HG03571 (cell line): ENCODE measurements at regions not wholly inside any gene's neighbourhood (a gene's known extent, or its start where the extent isn't known, plus 50 kb on each side); places are given as distances from the start of the nearest gene placed in this dataset.
"Not testable (repeated sequence)": the region's sequence is repeated elsewhere in the genome, so short reads cannot be mapped to it uniquely, and the experiment has no call there.

Experiments
- ATAC-seq: cut with Tn5 transposase; IDR thresholded peaks from one replicate; pipeline ENCODE4 v1.9.1; 2021; ENCODE audit not compliant: unreplicated experiment

DNA sequence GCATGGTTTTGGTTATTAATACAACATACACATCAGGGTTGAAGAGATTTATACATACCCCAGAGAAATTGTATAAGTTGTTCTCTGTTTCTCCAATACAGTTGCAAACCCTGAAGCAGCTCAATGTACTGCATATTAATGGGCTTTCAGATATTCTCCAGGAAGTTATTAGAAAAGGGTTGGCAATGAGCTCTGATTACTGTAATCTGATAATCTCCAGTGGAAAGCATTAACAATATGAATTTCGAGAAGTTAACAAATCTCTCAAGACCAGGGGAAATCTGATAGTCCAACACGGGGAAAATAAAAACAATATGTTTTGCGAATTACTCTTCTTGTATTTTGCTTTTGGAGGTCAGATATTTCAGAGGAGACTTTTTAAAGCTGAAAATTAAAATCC is 950.1 kb downstream of the TBL1XR1 start:
- ATAC-seq = no peak

DNA sequence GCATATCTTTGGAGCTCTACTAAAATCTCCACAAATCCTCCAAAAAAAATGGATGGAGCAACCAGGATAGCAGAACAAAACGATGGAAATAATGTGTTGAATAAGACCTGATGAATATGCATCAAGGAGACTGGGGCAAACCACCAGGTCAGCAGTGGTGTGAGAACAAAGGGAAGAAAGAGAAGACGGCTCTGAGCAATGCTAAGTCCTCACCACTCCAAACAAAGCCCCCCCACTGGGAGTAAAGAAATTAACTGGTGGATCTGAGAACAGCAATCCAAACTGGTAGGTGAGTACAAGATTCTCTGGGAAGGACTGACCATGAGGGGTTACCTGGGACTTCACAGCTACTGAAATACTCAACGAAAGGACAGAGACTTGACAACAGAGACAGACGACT is 977.3 kb downstream of the TBL1XR1 start:
- ATAC-seq = no peak

DNA sequence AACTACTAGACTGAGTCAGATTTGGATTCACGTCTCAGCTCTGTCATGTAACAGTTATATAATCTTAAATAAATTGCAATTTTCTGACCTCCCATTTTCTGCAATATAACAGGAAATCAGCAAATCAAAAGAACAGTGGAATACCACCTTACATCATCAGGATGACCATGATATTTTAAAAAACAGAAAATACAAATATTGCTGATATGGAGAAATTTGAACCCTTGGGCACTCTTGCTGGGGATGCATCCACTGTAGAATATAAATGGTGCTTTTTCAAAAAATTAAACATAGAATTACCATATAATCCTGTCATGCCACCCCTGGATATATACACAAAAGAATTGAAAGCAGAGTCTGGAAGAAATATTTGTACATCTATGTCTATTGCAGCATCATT is 982.5 kb downstream of the TBL1XR1 start:
- no peak for ATAC-seq

DNA sequence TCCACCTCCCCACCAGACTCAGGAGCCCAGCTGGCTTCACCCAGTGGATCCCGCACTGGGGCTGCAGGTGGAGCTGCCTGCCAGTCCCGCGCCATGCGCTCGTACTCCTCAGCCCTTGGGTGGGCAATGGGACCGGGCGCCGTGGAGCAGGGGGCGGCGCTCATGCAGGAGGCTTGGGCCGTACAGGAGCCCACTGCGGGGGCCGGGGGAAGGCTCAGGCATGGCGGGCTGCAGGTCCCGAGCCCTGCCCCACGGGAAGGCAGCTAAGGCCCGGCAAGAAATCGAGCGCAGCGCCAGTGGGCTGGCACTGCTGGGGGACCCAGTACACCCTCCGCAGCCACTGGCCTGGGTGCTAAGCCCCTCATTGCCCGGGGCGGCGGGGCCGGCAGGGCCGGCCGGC is 984.0 kb downstream of the TBL1XR1 start:
- not testable (repeated sequence) for ATAC-seq

DNA sequence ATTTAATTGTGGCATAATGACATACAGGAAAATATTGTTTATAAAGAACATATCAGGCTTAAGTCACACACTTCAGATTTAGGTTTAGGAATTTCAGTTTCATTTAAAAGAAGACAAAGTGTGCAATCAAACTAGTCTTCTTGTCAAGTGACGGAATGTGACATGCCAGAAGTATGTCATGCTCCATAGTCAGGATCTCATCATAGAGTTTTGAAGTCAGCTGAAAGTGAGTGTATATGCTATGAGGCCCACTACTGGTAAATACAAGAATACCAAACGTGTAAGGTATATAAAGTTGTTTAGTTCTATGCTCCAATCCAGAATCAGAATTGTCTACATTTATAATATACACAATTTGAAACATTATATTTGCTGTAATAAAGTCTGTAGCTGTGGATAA is 988.4 kb downstream of the TBL1XR1 start:
- ATAC-seq = no peak

DNA sequence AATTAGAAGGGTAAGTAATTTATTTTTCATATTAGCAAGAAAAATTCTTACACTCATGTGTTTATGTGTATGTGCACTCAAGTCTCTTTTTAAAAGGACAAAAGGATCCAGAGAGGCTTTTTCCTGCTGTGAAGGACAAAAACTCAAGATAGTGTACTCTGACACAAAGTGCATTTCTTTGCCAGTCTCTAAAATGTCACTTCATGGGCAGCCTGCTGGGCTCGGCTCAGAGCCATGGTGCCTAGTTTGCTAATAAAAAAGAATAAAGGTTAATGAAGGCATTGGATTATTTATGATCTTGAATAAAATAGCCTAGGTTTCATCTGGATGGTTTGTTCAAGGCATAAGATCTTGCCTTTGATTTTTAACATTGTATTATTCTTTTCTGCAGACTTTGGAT is 989.0 kb downstream of the TBL1XR1 start:
- ATAC-seq = no peak

DNA sequence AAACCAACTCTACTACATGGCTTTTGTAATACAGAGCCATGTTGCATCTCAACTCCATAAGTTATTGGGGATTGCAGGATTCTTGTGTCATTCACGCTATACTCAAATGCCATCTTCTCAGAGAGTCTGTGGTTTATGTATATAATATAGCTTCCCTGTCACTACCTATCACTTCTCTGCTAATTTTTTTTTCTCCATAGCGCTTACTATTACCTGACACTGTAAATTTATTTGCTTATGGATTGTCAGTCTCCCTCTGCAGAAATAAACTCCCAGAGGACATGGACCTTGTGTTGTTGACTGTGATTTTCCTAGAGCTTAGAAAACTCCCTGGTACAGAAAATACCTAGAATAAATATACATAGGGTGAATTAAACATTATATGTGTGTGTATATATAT is 990.5 kb downstream of the TBL1XR1 start:
- no peak for ATAC-seq

DNA sequence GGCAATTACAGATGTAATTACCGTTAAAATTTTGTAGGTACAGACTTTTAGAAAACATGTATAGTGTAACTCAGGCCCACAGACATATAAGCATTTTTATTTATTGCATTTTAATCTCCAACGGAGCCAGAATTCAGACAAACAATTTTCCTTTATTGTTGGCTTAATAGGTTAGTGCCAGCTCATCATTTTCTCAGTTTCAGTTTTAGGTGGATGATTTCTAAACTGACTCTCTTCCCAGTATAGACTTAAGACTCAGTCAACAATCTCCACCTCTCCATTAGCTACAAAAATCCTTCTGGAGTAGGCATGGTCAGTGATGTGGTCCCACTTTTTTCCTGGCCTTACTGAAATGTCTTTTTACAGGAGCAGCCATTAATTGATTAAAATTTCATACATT is 994.6 kb downstream of the TBL1XR1 start:
- no peak for ATAC-seq

DNA sequence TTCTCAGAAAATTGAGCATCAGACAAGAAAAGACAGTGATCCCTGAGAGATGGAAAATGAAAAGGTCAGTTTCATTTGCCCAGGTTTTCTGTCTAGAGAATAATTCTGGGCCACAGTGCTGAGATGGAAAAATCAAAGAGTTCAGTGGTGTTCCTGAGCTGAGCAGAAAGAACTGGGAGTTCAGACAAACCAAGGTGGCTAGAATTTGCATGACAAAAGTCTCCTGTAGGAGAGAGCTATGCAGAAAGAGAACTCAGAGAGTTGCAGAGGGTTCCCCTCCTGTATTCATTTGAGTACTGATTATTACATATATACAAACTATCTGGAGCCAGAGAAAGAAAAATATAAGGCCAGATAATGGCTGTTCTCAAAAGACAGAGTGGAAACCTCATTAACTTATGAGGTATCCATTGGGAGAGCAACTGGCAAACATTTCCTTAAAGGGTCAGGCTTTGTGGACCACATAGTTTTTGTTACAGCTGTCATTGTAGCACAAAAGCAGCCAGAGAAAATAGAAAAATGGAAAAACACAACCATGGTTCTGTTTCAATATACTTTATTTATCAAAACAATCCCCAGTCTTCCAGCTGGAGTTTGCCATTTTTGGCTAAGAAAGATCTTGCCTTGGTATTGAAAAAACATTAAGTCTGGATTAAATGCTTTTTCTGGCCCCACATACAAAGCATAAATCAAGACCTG is 1004.1 kb downstream of the TBL1XR1 start:
- no peak for ATAC-seq

DNA sequence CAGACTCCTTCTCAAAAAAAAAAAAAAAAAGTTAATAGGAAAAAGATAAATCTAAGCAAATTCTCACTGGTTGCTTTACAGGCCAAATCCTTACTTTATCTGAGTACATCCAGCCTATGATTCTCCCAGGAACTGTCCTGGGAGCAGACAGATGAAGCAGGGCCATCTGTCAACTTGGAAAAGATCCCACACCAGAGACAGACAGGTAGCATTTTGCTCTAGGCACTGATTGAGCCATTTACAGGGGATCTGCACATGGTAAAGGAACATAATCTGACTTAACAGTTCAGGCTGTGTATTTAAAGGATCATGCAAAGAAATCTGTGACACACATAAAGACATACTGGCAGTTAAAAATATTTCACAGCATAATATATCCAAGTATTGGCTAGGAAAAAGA is 1006.5 kb downstream of the TBL1XR1 start:
- ATAC-seq = no peak

DNA sequence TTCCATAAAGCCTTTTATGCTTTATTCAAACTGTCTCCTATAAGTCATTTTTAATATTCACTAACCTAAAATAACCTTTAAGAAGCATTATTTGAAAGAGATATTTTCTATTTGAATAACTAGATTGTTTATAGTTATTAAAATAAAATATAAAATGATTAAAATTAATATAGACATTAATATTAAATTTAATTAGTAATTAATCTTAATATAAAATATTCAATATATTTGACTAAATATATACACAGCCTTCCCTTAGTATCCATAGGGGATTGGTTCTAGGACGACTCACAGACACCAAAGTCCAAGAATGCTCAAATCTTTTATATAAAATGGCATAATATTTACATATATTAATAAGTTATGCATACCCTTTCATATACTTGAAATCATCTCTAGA is 1014.1 kb downstream of the TBL1XR1 start:
- ATAC-seq = no peak

DNA sequence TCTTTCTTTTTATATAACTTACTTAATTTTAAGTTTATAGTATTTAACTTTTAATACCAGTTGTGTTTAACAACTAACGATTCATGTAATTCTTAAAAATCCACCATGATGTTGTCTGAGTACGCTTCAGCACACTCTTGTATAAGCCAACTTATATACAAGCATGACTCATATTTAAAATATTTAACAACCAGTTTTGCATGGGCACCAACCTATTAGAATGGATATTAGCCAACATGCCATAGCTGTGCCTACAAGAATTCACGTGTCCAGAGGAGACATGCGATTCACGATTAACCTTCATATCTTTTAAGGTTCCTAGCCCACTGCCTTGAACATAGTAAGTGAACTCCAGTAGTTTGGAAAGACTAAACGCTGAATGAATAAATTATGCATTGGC is 1023.2 kb downstream of the TBL1XR1 start:
- no peak for ATAC-seq

DNA sequence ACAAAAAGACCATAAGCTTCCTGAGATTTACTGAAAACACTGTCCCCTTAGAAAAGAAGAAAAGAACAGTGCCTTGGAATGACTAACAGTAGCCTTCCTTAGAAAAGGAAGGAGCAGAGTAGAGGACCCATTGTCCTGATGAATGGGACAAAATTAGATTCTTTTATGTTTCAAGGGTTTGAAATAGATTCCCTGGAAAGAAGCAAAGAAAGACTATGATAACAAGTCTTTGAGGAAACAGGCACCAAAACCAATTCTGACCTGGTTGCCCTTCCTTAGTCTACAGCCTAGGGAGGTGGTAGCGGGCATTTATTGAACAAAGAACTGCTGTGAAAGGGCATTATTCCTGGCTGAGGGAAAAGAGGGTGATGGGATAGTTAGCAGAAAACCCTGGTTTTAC is 1024.8 kb downstream of the TBL1XR1 start:
- no peak for ATAC-seq

DNA sequence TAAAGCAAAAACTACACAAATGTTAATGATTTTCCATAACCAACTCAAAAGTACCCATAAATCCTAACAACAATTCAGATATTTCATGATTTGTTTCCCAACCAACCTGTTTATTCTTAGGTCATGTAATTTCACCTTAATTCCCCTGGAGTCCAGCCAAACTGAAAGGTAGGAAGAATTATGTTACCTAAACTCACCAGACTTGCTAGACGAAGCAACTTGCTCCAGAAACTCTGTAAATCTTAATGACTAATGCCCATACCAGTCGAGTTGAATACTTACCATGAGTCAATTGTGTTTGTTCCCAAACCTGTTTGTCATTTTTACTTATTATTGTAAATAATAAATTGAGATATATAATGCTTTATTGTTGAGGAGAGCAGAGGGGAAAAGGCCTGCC is 1030.0 kb downstream of the TBL1XR1 start:
- ATAC-seq = no peak

DNA sequence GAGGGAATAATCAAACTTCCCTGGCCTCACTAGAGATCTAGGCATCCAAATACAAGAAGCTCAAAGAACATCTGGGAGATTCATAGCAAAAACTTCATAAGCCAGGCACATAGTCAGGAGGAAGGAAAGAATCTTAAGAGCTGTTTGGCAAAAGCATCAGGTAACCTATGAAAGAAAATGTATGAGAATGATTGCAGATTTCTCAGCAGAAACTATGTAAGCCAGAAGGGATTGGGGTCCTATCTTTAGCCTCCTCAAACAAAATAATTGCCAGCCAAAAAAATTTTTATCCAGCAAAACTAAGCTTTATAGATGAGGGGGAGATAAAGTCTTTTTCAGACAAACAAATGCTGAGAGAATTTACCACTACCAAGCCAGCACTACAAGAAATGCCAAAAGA is 1036.3 kb downstream of the TBL1XR1 start:
- ATAC-seq = no peak

DNA sequence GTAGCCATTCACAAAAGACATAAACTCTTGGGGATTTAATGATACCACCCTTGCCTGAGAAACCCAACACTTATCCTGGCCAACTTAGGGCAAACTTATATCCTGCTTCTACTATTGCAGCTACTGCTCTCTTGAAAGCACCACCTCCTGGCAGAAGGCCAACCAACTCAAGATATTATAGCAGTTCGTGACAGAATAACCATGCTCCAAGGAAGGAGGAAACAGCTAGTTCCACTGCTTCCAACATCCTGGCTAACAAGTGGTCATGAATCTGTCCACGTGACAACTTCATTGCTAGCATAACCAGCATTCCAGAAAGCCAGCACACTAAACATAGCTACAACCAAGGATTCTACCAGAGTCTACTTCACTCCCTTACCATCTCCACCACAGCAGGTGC is 1037.5 kb downstream of the TBL1XR1 start:
- no peak for ATAC-seq

DNA sequence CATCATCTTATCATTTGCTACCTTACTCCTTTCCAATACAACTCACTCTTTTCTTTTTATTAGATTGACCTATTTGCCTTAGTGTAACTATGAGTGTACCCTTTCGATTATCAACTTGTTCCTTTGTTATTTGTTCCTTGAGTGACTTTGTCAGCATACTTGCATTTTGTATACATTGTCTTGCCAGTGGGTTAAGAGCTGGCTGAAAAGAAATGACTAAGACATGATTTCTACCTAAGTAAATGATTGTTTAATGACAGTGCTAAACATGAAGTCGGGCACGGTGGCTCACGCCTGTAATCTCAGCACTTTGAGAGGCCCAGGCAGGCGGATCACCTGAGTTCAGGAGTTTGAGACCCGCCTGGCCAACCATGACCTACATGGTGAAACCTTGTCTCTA is 1042.3 kb downstream of the TBL1XR1 start:
- ATAC-seq = no peak

DNA sequence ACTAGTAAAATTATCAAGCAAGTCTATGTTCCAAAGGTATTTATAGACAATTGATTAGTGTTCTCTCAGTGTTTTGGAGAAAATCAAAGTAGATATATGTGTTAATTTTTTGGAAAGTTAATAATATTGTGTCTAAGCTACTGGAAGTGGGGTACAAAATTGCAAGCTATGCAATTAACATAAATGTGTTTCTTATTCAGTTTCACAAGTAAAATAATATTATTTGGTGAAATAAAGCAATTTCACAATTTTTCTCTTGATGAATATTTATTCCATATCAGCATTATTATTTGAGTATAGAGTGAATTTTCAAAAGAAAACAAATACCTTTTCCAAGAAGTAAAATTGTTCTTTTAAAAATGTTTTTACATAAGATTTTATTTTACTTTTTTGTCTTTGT is 1047.7 kb downstream of the TBL1XR1 start:
- ATAC-seq = no peak

DNA sequence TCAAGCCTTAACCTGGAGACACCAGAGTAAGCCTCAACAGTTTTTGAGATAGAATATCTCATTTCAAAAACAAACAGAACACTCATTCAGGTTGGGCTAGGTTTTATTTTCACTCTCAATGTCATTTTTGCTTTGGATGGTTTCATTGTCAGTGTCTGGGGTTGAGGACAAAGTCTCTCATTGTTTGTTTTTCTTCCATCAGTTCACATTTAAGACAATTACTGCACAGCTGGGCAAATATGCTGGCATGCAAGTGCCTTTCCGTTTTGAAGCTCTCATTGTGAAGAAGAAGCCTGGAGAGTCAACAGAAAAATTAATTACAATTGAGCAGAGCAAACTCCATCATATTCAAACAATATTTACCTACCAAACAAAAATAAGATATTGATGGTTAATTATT is 1050.0 kb downstream of the TBL1XR1 start:
- no peak for ATAC-seq

DNA sequence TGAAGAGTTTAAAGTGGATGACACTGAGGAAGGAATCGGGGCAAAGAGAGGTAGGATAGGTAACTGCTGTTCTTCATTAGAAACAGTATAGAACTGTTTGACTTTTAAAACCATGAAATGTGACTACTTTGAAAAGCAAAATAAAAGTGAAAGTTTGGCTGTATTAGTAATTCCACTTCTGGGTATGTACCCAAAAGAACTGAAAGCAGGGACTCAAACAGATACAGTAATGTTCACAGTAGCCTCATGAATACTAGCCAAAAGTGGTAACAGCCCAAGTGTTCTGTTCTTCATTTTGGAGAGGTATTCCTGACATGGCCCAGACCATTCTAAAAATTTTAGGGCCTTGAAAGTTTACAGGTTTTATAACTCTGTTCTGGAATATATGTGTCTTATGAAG is 1055.4 kb downstream of the TBL1XR1 start:
- no peak for ATAC-seq

DNA sequence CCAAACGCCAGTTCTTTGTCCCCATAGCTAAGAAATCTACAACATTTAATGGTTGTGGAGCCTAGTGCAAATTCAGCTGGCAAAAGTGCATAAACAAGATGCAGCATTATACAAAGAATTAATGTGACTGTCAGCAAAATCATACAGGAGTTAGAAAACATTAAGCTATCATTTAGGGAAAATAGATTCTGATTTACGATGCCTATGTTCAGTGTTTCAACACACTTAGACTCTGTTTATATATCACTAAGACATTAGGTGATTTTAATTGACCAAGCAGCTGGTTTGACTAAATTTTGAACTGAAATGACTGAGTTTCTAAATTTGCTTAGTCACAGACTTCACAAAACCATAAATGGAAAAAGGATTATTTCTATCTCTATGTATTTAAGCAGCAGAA is 1076.8 kb downstream of the TBL1XR1 start:
- no peak for ATAC-seq

DNA sequence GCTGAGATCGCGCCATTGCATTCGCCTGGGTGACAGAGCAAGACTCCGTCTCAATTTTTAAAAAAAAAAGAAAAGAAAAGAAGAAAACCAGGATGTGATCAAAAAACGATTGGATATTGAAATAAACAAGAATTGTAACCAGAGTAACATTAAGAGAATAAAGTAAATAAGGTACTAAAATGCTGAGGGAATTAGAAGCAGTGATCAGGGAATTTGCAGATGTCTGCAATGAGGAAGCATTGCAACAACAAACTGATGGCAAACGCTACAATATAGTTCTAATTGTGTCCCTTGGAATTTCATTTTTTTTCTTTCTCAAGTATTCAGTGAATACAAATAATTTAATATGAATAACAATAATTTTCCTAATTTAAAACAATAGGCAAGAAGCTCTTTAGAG is 1077.5 kb downstream of the TBL1XR1 start:
- ATAC-seq = no peak

DNA sequence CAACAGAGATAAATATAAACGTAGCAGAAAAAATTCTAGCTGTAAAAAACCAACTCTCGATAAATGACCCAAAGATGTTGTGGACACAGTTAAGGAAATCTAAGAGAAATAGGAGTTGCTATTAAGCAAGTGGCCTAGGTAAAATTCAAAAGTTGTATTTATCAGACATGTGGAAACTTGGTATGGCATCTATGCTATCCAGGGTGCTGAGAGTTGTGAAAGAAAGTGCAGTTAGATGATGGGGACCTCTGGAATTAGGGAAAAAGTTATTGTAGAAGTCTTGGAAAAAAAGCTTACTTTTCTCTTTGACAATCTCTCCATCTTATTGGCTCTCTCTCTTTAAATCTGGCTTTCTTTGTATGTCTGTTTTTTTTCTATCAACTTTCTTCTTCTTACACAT is 1090.9 kb downstream of the TBL1XR1 start:
- no peak for ATAC-seq

DNA sequence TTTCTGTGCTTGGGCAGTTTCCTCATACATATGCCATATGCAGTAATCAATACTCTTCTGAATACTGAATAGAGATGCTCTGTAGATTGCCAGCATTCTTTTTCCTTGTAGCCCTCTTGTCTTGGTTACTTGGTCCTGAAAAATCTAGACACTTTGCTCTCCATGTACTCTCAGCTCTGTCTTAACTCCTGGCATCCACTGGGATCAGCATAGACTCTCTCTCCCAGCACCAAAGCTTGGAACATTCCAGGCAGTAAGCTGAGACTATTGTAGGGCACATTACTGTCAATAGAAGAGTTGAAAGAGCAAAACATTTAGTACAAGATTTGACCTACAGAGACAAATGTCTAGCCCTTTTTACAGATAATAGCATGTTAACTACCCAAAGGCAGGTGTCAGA is 1100.3 kb downstream of the TBL1XR1 start:
- no peak for ATAC-seq
